ENCODE measurements at regions not wholly inside any gene's neighbourhood (a gene's known extent, or its start where the extent isn't known, plus 50 kb on each side); places are given as distances from the start of the nearest gene placed in this dataset.

DNA sequence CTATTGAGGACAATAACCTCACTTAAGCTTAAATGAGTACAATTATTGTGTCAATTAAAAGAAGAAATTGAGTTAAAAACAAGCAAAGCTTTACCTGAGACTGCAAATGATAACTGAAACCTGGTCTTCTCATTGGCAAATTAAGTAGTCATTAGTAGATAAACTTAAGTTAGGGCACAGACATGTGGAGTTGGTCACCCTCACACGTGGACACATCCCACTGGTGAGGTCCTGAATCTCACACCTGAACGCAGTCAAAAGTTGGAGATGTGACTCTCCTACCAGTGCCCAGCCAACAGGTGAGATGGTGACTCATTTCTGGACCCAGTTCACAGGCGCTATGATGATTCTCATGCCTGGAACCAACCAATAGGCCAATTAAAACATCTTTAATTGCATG lies 311.6 kb downstream of the FOXL1 start:
- DNase-seq: no peak

- no peak for DNase-seq
Measured at GRCh38 chr16:86891121-86891520, 312.8 kb downstream of the FOXL1 start.

GRCh38 chr16:86891631-86892030 lies 313.3 kb downstream of the FOXL1 start:
- peak; percentile 9 to 55 (median 30) for DNase-seq

DNA sequence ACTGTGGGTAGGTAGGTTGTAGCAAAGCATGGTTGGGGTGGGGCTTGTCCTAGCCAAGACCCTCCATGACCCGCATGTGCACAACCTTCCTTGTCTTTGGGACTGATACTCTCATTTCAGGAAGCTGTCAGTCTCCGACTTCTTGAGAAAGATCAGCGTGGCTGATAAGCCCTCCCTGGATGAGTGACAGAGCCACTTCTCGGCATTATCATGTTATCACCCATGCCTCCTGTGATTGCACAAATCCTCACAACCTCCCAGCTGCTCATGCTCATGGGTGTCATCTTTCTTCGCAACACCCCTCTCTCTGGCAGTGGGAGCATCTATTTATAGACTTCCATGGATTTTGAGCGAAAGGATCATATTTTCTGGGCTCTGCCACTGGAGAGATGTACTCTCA lies 314.2 kb downstream of the FOXL1 start:
- no peak for DNase-seq

GRCh38 chr16:86893506-86893905 lies 315.2 kb downstream of the FOXL1 start:
- DNase-seq: no peak

GRCh38 chr16:86894029-86894567 lies 315.7 kb downstream of the FOXL1 start:
- DNase-seq: no peak

GRCh38 chr16:86894925-86895324 lies 316.6 kb downstream of the FOXL1 start:
- no peak for DNase-seq

- DNase-seq: no peak
Measured at GRCh38 chr16:86895606-86896005, 317.3 kb downstream of the FOXL1 start.

DNA sequence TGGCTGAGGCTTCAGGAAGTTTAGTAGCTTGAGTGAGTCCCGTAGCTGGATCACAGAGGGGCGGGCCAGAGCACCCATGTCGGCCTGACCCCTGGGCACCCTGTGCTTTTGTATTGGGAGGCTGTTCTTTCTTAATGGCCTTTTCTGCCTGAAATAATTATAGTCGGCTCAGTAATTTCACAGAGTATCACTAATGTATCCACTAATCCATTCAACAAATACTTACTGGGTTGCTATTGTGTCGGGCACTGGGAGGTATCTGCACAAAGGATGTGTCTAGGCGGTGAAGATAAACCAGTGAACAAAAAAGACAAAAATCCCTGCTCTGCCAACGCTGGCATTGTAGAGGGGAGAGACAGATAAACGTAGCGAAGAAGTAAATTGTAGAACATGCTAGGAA lies 318.6 kb downstream of the FOXL1 start:
- no peak for DNase-seq

- no peak for DNase-seq
Measured at GRCh38 chr16:86897486-86897885, 319.1 kb downstream of the FOXL1 start.

DNA sequence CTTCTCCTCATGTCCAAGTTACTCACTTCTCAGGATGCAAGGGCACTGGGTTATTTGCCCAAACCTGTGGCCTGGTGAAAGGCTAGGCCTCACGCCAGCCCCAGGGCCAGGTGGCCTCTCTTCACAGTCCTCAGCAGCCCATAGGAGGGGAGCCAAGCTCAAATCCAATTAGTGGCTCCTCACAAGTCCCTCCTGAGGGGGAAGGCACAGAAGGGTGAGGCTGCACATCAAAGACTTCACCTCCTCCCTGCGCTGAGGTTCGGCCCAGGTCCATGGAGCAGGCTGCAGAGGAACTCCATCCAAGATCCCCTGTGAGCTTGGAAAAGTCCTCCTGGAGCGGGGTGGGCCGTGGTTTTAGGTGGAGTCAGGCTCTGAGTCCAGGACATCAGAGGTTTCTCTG lies 320.0 kb downstream of the FOXL1 start:
- no peak for DNase-seq

DNA sequence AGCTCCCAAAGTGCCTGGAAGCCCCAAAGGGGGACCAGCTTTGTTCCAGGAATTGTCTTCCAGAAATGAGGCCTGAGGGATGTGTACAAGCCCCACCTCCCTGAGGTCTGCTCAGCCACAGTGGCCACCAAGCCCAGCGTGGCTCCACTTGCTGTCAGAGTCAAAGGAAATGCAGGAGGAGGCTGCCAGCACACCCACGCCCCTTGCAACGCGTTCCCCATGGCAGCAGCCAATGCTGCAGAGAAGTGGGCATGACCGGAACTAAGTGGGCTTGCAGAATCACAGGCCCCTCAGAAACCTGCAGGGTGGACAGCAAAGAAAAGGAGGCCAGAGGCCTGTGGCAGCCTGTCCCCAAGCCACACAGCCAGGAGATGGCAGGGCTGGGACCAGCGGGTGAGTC lies 320.8 kb downstream of the FOXL1 start:
- no peak for DNase-seq

DNA sequence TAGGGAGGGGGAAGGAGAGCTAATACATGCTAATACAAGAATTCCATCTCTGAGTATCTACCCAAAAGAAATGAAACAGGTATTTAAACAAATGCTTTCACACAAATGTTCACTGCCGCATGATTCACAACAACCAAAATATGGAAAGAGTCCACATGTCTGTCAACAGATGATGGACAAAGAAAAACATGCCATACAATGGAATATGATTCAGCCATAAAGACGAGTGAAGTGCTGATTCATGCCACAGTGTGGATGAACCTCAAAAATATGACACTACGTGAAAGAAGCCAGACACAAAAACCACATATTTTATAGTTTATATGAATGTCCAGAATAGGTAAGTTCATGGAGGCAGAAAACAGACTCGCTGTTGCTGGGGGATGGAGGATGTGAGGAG lies 321.4 kb downstream of the FOXL1 start:
- DNase-seq: no peak

DNA sequence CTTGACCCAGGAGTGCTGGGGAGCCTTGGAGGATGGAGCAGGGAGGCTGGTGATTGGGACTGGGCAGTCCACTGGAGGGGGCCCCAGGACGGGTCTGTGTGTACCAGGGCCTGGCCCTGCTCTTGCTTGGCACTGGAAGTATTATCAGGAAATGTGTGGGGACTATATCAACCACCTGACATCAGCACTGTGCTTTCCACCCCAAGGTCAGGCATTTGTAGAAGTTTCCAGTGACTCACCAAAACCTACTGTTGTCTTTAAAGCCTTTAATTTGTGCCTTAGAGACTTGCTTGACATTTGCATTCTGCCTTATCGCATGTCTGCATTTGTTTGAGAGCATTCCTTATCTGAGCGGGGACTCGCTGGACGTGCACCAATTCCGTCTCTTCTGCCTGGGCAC lies 323.1 kb downstream of the FOXL1 start:
- no peak for DNase-seq

- DNase-seq: no peak
Measured at GRCh38 chr16:86902656-86903001, 324.3 kb downstream of the FOXL1 start.

DNA sequence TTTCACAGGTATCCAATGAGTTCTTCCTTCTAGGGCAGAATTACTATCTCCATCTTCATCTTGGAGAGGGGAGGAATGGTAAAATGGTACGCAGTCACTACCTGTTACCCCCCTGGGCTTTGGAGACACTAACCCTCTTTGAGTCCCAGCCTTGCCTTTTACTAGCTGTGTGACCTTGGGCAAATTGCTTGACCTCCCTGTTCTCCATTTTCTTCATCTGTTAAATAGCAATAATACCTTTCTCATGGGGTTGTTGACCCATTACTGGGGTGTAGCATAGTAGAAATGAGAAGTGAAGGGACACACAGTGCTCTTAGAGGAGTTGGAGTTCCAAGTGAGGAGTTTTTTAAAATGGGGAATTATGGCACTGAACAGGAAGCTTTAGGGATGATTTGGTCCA lies 324.7 kb downstream of the FOXL1 start:
- DNase-seq: no peak

- no peak for DNase-seq
Measured at GRCh38 chr16:86905302-86905701, 327.0 kb downstream of the FOXL1 start.

GRCh38 chr16:86906623-86907022 lies 328.3 kb downstream of the FOXL1 start:
- DNase-seq: no peak

- DNase-seq: no peak
Measured at GRCh38 chr16:86909359-86910160, 331.2 kb downstream of the FOXL1 start.

- DNase-seq: no peak
Measured at GRCh38 chr16:86910161-86910769, 331.9 kb downstream of the FOXL1 start.

- DNase-seq: no peak
Measured at GRCh38 chr16:86911437-86911958, 333.1 kb downstream of the FOXL1 start.

GRCh38 chr16:86913886-86914285 lies 335.5 kb downstream of the FOXL1 start:
- DNase-seq: no peak

- no peak for DNase-seq
Measured at GRCh38 chr16:86914876-86915717, 336.7 kb downstream of the FOXL1 start.

Measured in suppressor macrophage (primary cell).